HG02943 (cell line): ENCODE measurements at regions not wholly inside any gene's neighbourhood (a gene's known extent, or its start where the extent isn't known, plus 50 kb on each side); places are given as distances from the start of the nearest gene placed in this dataset.

ENCODE experiments used
- ATAC-seq: cut with Tn5 transposase; IDR thresholded peaks from one replicate; pipeline ENCODE4 v1.9.1; 2021; ENCODE audit warnings: mild to moderate bottlenecking, low read depth, moderate library complexity; ENCODE audit not compliant: unreplicated experiment

- no peak for ATAC-seq
Observed at GRCh38 chr1:87219141-87219540, 109.5 kb upstream of the LMO4 start.

GRCh38 chr1:87219626-87220025, 109.1 kb upstream of the LMO4 start:
- no peak for ATAC-seq

- ATAC-seq = no peak
Observed at GRCh38 chr1:87220993-87221392, 107.7 kb upstream of the LMO4 start.

GRCh38 chr1:87224201-87224600, 104.5 kb upstream of the LMO4 start:
- no peak for ATAC-seq

DNA sequence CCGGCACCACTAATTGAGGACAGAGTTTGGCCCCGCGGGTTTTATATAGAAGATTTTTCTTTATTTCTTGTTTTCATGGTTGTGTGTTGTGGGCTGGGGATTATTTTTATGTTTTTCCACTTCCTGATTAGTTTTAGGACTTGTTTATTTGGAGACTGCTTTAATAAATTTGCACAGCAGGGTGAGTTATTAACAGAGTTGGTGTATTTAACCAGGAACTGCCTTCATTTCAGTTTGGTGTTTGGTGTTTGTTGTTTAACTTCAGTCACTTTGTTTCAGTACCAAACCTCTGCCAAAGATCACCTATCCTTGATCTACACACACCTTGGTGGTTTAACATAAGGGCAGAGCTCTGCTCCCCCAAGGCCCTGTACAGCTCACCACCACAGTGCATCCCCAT, 103.5 kb upstream of the LMO4 start:
- no peak for ATAC-seq

DNA sequence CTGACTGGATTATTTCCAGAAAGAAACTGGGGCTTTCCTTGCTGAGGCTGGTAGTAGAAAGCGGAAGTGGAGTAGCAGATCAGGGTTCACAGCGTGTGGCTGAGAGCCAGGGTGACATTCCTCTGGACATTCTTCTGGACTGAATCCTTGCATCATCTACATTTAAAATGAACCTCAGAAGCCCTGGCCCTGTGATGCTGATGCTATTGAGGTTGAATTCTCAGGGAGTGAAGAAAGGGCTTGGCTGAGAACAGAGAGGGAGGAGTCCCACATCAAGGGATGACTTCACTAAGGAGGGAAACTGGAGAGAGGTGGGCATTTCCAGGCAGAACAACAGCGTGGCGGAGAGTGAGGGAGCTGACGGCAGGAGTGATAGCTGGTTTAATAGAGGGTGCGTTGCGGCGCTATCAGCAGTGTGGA, 102.3 kb upstream of the LMO4 start:
- ATAC-seq = no peak

DNA sequence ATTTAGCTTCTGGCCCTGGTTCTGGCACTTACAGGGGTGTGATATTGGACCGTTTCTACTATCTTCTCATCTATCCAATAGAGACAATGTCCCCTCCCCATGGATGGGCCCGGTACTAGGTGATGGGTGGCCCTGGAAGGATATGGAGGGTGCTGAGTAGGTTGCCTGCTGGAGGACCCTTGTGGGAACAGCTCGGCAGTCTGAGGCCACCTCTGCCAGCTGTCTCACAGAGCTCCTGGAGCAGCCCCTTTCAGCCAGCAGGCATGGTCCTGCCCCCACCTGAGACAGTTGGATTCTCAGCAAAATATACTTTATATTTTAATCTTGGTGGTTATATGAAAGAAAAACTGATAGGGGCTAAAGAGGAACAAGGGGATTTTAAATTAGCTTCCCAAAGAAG, 101.0 kb upstream of the LMO4 start:
- no peak for ATAC-seq

GRCh38 chr1:87230501-87230900, 98.2 kb upstream of the LMO4 start:
- no peak for ATAC-seq

DNA sequence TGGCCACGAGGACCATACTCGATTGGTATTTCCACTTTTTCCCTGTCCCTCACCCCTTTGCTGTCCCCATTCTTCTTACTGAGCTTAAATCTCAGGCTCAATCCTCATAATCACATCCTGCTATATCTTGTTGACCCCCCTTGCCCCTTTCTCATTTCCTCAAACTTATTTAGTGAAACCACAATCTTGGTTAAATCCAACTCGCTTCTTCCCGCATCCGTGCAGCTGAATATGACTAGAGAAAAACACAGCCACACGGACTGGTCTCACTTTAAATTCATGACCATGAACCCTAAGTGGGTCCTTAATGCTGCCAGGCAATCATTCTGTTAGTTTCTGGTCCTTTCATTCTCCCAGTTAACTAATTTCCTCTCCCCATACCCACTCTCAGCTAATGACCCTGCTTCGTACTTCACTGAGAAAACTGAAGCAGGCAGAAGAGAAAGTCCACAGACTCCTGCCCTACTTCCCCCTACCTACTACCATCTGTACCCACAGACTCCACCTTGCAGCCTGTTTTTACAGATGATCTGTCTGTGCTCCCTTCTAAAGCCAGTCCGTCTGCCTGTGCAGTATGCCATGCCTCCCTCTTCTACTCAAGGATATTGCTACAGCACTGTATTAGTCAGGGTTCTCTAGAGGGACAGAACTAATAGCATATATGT, 96.8 kb upstream of the LMO4 start:
- ATAC-seq = no peak

GRCh38 chr1:87236585-87236984, 92.1 kb upstream of the LMO4 start:
- no peak for ATAC-seq

DNA sequence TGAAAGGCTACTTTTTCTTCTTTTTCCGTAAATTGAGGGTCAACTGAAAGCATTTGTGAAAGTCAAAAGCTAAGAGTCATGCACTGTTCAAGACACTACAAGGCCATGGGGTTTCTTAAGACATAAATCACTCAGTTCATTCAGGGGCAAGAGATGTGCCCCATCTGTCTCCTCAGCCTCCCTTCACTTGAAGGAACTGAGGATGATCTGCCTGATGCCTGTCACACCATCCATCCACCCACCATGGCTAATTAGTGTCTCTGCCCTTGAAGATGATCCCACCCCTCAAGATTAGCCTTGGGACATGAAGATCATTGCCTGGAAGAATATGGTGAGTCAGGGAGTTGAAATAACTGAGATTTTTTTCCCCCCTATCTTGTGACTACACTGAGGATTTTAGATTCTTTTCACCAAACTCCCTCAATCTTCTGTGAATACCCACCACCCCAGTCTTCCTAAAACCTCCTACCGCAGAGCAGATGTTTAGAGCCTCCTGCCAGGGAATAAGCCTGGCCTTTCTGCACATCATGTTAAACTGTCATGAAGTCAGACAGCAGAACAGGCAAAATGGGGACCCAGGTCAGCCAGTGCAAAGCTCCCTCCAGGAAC, 88.6 kb upstream of the LMO4 start:
- ATAC-seq = no peak

DNA sequence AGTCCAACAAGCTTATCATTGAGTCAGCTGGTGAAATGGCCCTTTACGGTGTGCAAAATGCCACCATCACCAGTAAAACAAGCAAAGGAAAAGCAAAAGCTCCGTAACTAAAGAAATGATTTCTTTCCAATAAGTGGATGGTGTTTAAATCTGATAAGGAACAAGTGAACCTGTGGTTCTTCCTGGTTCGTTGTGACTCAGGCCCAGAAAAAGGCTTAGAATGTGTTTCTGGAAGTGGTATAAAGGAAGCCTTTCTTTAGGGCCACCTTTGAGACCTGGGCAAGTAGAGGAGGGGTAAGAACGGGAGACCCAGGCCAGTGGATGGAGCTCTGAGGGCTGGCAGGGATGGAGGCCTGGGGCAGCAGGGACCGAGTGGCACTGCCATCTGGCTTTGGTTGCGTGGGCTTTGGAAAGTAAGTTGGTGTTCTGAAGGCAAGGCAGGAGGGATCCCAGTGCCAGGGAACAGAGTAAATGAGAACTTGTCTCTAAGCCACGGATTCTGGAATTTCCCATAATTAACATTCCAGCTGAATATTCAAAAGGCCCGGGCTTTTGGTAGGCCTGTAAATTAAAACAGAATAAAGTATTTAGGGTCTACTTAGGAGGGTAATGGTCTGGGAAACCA, 87.9 kb upstream of the LMO4 start:
- no peak for ATAC-seq

DNA sequence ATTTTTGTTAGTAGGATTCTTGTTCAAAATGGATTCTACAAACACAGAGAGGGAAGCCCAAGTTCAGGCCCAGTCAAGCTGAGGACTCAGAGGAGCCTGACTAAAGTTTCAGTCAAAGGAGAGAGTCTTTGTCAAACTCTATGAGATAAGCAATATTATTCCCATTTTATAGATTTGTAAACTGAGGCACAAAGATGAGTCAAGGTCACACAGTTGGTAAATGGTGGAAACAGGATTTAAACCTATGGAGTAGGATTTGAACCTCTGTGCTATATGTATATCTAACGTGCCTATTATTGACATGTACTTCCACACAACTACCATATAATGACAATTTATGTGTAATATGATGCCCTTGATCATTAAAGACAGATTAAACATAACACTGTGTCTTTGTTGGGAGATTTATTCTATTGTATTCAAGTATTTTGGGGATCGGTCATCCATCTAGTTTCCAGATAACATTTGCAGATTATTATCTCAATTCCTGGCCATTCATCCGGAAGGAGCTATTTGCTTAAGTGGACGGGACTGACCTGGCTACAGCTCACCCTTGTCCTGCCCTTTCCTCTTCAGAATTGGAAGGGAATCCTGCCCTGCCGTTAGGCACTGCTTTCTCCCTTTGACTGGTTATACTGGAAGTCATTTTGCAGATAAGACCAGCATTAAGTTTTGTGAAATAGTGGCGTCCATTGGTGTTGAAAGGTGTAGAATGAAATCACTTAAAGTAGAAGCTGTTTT, 86.1 kb upstream of the LMO4 start:
- no peak for ATAC-seq

GRCh38 chr1:87243573-87243972, 85.1 kb upstream of the LMO4 start:
- no peak for ATAC-seq

DNA sequence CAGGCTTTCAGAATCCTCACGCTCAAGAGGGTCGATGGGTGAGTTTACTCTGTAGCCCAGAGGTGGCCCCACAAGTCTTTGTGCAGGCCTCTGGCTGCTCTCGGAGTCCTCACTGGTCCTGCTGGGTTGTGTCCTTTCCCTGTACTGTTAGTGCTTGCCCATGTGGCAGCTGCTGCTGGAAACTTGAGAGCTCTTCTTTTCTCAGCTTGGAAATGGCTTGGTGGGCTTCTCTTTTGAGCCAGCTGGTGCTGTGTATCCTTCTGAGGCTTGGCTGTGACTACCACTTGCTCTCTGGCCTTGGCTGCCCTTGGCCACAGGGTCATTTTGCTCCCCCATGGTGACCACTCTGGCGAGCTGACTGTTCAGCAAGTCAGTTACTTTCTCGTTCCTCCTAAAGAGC, 82.2 kb upstream of the LMO4 start:
- no peak for ATAC-seq

DNA sequence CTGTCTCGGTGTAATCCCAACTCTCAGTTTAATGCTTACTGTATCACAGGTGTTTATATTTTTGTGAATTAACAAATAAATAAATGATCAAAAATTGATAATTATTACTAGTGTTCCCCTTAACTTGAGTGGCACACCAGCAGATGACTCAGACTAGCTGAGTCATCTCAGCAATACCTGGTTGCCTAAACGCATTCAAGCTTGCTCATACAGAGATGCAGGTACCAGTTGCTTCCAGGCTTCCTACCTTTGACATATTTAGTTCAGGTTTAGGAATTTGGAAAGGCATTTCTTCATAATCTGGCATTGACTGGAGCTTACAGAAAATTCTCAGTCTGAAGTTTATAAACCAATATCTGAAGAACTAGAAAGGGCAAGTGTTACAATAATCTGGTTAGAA, 78.9 kb upstream of the LMO4 start:
- no peak for ATAC-seq

DNA sequence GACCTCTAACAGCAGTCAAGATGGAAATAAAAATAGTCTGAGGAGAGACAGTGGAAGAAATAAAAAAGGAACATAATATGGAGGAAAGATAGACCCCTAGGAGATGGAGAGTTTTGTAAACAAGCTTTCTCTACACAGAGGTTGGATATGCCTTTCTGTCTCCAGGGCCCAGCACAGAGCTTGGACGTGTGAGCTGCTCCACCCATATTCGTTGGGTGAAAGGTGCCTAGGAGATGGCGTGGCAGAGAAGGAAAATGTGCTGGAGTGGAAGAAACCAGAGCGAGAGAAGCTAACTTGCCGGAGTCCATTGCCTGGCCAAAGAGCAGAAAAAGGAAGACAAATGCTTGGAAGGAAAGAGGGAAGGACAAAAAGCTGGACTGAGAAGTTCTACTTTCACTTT, 78.3 kb upstream of the LMO4 start:
- ATAC-seq = no peak

DNA sequence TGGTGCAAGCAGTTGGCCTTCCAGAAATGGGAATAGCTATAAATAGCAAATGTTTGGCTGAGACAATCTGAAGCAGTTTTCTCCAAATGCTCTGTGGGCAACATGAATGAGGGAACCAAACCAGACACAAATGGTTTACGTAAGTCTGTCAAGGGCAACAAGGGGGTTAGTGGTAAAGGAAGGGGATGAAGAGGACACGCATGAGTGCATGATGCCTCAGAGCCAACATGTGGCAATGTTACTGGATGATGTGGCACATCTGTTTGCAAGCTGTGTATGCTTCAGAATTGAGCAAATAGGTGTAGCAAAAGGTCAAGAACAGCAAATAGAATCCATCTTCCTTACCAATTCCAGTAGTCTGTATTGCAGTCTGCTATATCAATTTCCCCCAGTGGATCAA, 76.3 kb upstream of the LMO4 start:
- ATAC-seq = no peak

DNA sequence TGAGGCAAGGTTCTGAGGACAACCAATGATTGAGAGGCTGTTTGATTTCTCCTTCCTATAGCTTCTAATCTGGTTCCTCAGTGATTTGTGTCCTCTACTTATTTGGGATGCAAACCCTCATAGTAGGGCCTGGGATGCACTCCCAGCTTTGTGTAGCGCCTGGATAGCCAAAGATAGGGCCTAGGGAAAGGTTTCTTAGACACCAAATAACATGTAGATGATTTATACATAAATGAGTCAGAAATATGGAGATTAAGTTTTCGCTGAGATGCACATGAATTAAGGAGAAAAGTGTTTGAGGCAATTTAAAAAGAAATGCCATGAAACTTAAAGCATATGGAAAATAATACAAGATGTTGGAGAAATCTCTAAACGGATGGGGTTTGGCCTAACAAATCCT, 66.0 kb upstream of the LMO4 start:
- no peak for ATAC-seq

DNA sequence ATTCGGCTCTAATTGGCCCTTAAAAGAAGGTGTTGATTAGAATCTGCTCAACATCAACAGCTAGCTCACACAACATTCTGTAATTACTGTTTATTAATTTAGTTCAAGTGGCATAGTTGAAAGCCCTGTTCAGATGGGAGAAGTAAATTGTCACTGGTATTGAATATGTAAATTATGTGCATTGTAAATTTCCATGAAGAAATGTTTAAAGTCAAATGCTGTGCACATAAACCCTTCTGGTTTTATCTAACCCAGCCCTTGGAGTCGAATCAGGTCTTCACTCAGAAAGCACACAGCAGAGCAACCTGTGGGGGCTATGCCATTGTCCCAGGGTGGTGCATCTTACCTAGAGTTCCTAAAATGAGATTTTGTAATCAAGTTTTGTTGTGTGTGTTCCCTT, 65.4 kb upstream of the LMO4 start:
- ATAC-seq = no peak

- no peak for ATAC-seq
Observed at GRCh38 chr1:87263785-87264184, 64.9 kb upstream of the LMO4 start.

DNA sequence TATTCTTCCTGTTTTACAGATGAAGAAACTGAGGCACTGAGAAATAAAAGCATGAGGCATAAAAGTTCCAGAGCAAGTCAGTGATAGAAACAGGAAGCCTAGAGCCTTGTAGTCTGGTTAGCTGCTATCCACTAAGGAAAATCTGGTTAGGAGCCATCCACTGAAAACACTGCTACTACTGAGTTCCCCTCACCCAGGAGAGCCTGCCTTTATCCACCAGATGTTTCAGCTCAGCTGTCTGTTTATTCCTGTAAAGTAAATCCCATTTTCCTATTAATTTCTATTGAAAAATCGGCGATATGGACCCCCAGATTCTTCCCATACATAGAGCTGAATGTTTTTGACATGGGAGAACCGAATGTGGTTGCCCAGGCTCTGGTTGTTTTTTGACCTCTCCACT, 63.7 kb upstream of the LMO4 start:
- ATAC-seq = no peak
